ENCODE measurements at regions not wholly inside any gene's neighbourhood (a gene's known extent, or its start where the extent isn't known, plus 50 kb on each side); places are given as distances from the start of the nearest gene placed in this dataset.

GRCh38 chr20:51092338-51092737 lies 69.4 kb upstream of the KCNG1 start:
- in situ Hi-C loops (cut with MboI; ENCODE audit: low sequenced_read_pairs, unreplicated experiment) = no loop called here
- no peak for DNase-seq (ENCODE audit: low spot score)

GRCh38 chr20:51091406-51092195 lies 68.7 kb upstream of the KCNG1 start:
- DNase-seq (ENCODE audit: low spot score) = no peak
- no peak for TF ChIP-seq CTCF (IDR thresholded peaks at IDR 0.05; ENCODE audit: borderline replicate concordance, control extremely low read depth, extremely low read depth, insufficient read depth, missing control alignments)
- in situ Hi-C loops (cut with MboI; ENCODE audit: low sequenced_read_pairs, unreplicated experiment) = no loop called here

More at GRCh38 chr20:51092338-51092737, 69.4 kb upstream of the KCNG1 start:
- no peak for TF ChIP-seq CTCF (IDR thresholded peaks at IDR 0.05; ENCODE audit: borderline replicate concordance, control extremely low read depth, extremely low read depth, insufficient read depth, missing control alignments)

- in situ Hi-C loops (cut with MboI; ENCODE audit: low sequenced_read_pairs, unreplicated experiment) = no loop called here
- DNase-seq (ENCODE audit: low spot score) = no peak
These were observed 66.9 kb upstream of the KCNG1 start for GRCh38 chr20:51089840-51090239.

GRCh38 chr20:51089272-51089781 lies 66.4 kb upstream of the KCNG1 start:
- in situ Hi-C loops (cut with MboI; ENCODE audit: low sequenced_read_pairs, unreplicated experiment) = no loop called here
- TF ChIP-seq CTCF (IDR thresholded peaks at IDR 0.05; ENCODE audit: borderline replicate concordance, control extremely low read depth, extremely low read depth, insufficient read depth, missing control alignments) = no peak
- no peak for DNase-seq (ENCODE audit: low spot score)

More at GRCh38 chr20:51089840-51090239, 66.9 kb upstream of the KCNG1 start:
- TF ChIP-seq CTCF (IDR thresholded peaks at IDR 0.05; ENCODE audit: borderline replicate concordance, control extremely low read depth, extremely low read depth, insufficient read depth, missing control alignments) = no peak

- TF ChIP-seq CTCF (IDR thresholded peaks at IDR 0.05; ENCODE audit: borderline replicate concordance, control extremely low read depth, extremely low read depth, insufficient read depth, missing control alignments) = no peak
- DNase-seq (ENCODE audit: low spot score) = no peak
- in situ Hi-C loops (cut with MboI; ENCODE audit: low sequenced_read_pairs, unreplicated experiment) = no loop called here
These were observed 64.4 kb upstream of the KCNG1 start for GRCh38 chr20:51087266-51087665.

- in situ Hi-C loops (cut with MboI; ENCODE audit: low sequenced_read_pairs, unreplicated experiment) = no loop called here
- DNase-seq (ENCODE audit: low spot score) = no peak
- TF ChIP-seq CTCF (IDR thresholded peaks at IDR 0.05; ENCODE audit: borderline replicate concordance, control extremely low read depth, extremely low read depth, insufficient read depth, missing control alignments) = no peak
These were observed 62.9 kb upstream of the KCNG1 start for GRCh38 chr20:51085769-51086168.
